Type B pancreatic cell (in vitro differentiated cells): ENCODE measurements at regions not wholly inside any gene's neighbourhood (a gene's known extent, or its start where the extent isn't known, plus 50 kb on each side); places are given as distances from the start of the nearest gene placed in this dataset.
"Not testable (repeated sequence)": the region's sequence is repeated elsewhere in the genome, so short reads cannot be mapped to it uniquely, and the experiment has no call there.

ENCODE experiments used
- DNase-seq: peaks from one replicate; pipeline ENCODE4 v3.0.0; 2021; ENCODE audit warnings: mixed read lengths; ENCODE audit not compliant: unreplicated experiment; ENCODE audit errors: extremely low spot score
- H3K27ac Mint-ChIP-seq: 2 replicates; pipeline ENCODE4 v1.8.0; 2021; ENCODE audit warnings: mild to moderate bottlenecking, mixed read lengths
- H3K27me3 Mint-ChIP-seq: 2 replicates; pipeline ENCODE4 v1.8.0; 2021; ENCODE audit warnings: mixed read lengths
- H3K36me3 Mint-ChIP-seq: 2 replicates; pipeline ENCODE4 v1.8.0; 2021; ENCODE audit warnings: mixed read lengths
- H3K4me1 Mint-ChIP-seq: one replicate; pipeline ENCODE4 v1.8.0; 2021; ENCODE audit warnings: mixed read lengths; ENCODE audit not compliant: unreplicated experiment
- H3K4me3 Mint-ChIP-seq: 2 replicates; pipeline ENCODE4 v1.8.0; 2021; ENCODE audit warnings: mild to moderate bottlenecking, mixed read lengths
- H3K9me3 Mint-ChIP-seq: 2 replicates; pipeline ENCODE4 v1.8.0; 2021; ENCODE audit warnings: mixed read lengths
- CTCF ChIP-seq: fragments of 200-600 bp; sonication (generic); conservative IDR thresholded peaks from 2 replicates; pipeline ENCODE4 v1.5.0; 2021; ENCODE audit warnings: antibody characterized with exemption, mild to moderate bottlenecking

GRCh38 chr6:69487688-69488087 is 309.1 kb downstream of the LMBRD1 start:
- no peak for DNase-seq
- H3K9me3 Mint-ChIP-seq = no peaks in the 10 kb centered on the region
- no peak overlapping the region for H3K4me3 Mint-ChIP-seq
- no peaks in the 10 kb centered on the region for H3K36me3 Mint-ChIP-seq
- no peak overlapping the region for H3K27ac Mint-ChIP-seq
- H3K4me1 Mint-ChIP-seq = no peaks in the 10 kb centered on the region
- TF ChIP-seq CTCF = peak; percentile 73
- no peaks in the 10 kb centered on the region for H3K27me3 Mint-ChIP-seq

- no peak overlapping the region for H3K27ac Mint-ChIP-seq
- H3K36me3 Mint-ChIP-seq = no peaks in the 10 kb centered on the region
- no peak for TF ChIP-seq CTCF
- no peak overlapping the region for H3K4me3 Mint-ChIP-seq
- H3K9me3 Mint-ChIP-seq = no peaks in the 10 kb centered on the region
- no peak for DNase-seq
- no peaks in the 10 kb centered on the region for H3K27me3 Mint-ChIP-seq
- no peaks in the 10 kb centered on the region for H3K4me1 Mint-ChIP-seq
Measured at GRCh38 chr6:69466979-69467570, 329.7 kb downstream of the LMBRD1 start.

GRCh38 chr6:69465866-69466265 is 330.9 kb downstream of the LMBRD1 start:
- no peaks in the 10 kb centered on the region for H3K9me3 Mint-ChIP-seq
- TF ChIP-seq CTCF = no peak
- no peak overlapping the region for H3K4me3 Mint-ChIP-seq
- no peaks in the 10 kb centered on the region for H3K4me1 Mint-ChIP-seq
- no peak for DNase-seq
- H3K36me3 Mint-ChIP-seq = no peaks in the 10 kb centered on the region
- no peaks in the 10 kb centered on the region for H3K27me3 Mint-ChIP-seq
- no peak overlapping the region for H3K27ac Mint-ChIP-seq

GRCh38 chr6:69456086-69456485 is 340.7 kb downstream of the LMBRD1 start:
- TF ChIP-seq CTCF = no peak
- no peaks in the 10 kb centered on the region for H3K27me3 Mint-ChIP-seq
- H3K4me3 Mint-ChIP-seq = no peak overlapping the region
- no peaks in the 10 kb centered on the region for H3K36me3 Mint-ChIP-seq
- H3K4me1 Mint-ChIP-seq = no peaks in the 10 kb centered on the region
- no peak overlapping the region for H3K27ac Mint-ChIP-seq
- H3K9me3 Mint-ChIP-seq = no peaks in the 10 kb centered on the region
- no peak for DNase-seq

- H3K36me3 Mint-ChIP-seq, H3K27ac Mint-ChIP-seq, H3K9me3 Mint-ChIP-seq, DNase-seq, H3K4me3 Mint-ChIP-seq, H3K4me1 Mint-ChIP-seq, H3K27me3 Mint-ChIP-seq: not testable (repeated sequence)
Measured at GRCh38 chr6:69454619-69455018, 342.2 kb downstream of the LMBRD1 start.

GRCh38 chr6:69450493-69450892 is 346.3 kb downstream of the LMBRD1 start:
- H3K4me1 Mint-ChIP-seq, H3K4me3 Mint-ChIP-seq, H3K9me3 Mint-ChIP-seq, H3K36me3 Mint-ChIP-seq, DNase-seq, H3K27me3 Mint-ChIP-seq, H3K27ac Mint-ChIP-seq: not testable (repeated sequence)

GRCh38 chr6:69449887-69450286 is 346.9 kb downstream of the LMBRD1 start:
- no peak for DNase-seq
- Mint-ChIP-seq H3K9me3 (no peaks in the 10 kb centered on the region), H3K36me3 (no peaks in the 10 kb centered on the region), H3K4me3 (no peak overlapping the region), H3K4me1 (no peaks in the 10 kb centered on the region), H3K27me3 (no peaks in the 10 kb centered on the region), H3K27ac (no peak overlapping the region)
- no peak for TF ChIP-seq CTCF
